GM18858 (cell line): ENCODE measurements at regions not wholly inside any gene's neighbourhood (a gene's known extent, or its start where the extent isn't known, plus 50 kb on each side); places are given as distances from the start of the nearest gene placed in this dataset.

ENCODE experiments used
- ATAC-seq: cut with Tn5 transposase; IDR thresholded peaks from one replicate; pipeline ENCODE4 v1.9.1; 2021; ENCODE audit not compliant: unreplicated experiment

- no peak for ATAC-seq
Measured at GRCh38 chr20:9920866-9921265, 82.0 kb upstream of the PAK5 start.

- peak; percentile 90 for ATAC-seq
Measured at GRCh38 chr20:9919271-9920014, 80.6 kb upstream of the PAK5 start.

- no peak for ATAC-seq
Measured at GRCh38 chr20:9918348-9918747, 79.5 kb upstream of the PAK5 start.

GRCh38 chr20:9916761-9917160, 77.9 kb upstream of the PAK5 start:
- ATAC-seq, result no peak

- peak; percentile 47 for ATAC-seq
Measured at GRCh38 chr20:9912858-9913434, 74.1 kb upstream of the PAK5 start.

- no peak for ATAC-seq
Measured at GRCh38 chr20:9912290-9912689, 73.4 kb upstream of the PAK5 start.

GRCh38 chr20:9911519-9911918, 72.6 kb upstream of the PAK5 start:
- ATAC-seq, result no peak

- ATAC-seq, result no peak
Measured at GRCh38 chr20:9909167-9909566, 70.3 kb upstream of the PAK5 start.

GRCh38 chr20:9903048-9903655, 64.3 kb upstream of the PAK5 start:
- no peak for ATAC-seq

GRCh38 chr20:9889270-9889981, 50.5 kb upstream of the PAK5 start:
- ATAC-seq, result peak; percentile 55
